ACC112 (cell line): ENCODE measurements at regions not wholly inside any gene's neighbourhood (a gene's known extent, or its start where the extent isn't known, plus 50 kb on each side); places are given as distances from the start of the nearest gene placed in this dataset.

Experiments used
- H2AFZ ChIP-seq: fragments of 200-600 bp; sonication (generic); one replicate; pipeline ENCODE4 v1.6.0; 2017; ENCODE audit warnings: antibody characterized with exemption, low read length; ENCODE audit not compliant: unreplicated experiment
- H3K27ac ChIP-seq: fragments of 200-600 bp; sonication (generic); 2 replicates; pipeline ENCODE4 v1.5.1; 2014; ENCODE audit warnings: low read depth, mild to moderate bottlenecking, antibody characterized with exemption, low read length, moderate library complexity
- H3K27me3 ChIP-seq: fragments of 200-600 bp; sonication (generic); 2 replicates; pipeline ENCODE4 v1.6.1; 2014; ENCODE audit warnings: mild to moderate bottlenecking, antibody characterized with exemption, low read length, moderate library complexity, mixed read lengths; ENCODE audit not compliant: insufficient read depth
- H3K36me3 ChIP-seq: fragments of 200-600 bp; sonication (generic); 2 replicates; pipeline ENCODE4 v1.6.1; 2016; ENCODE audit warnings: mild to moderate bottlenecking, antibody characterized with exemption, low read length, moderate library complexity, mixed read lengths; ENCODE audit not compliant: insufficient read depth
- H3K4me1 ChIP-seq: fragments of 200-600 bp; sonication (generic); one replicate; pipeline ENCODE4 v1.6.1; 2016; ENCODE audit warnings: low read length, mixed read lengths; ENCODE audit not compliant: insufficient read depth, unreplicated experiment, control insufficient read depth
- H3K4me3 ChIP-seq: fragments of 200-600 bp; sonication (generic); 2 replicates; pipeline ENCODE4 v1.5.1; 2014; ENCODE audit warnings: mild to moderate bottlenecking, low read depth, low read length
- H3K79me2 ChIP-seq: fragments of 200-600 bp; sonication (generic); one replicate; pipeline ENCODE4 v1.6.0; 2016; ENCODE audit warnings: low read length; ENCODE audit not compliant: control insufficient read depth, unreplicated experiment, insufficient read depth

DNA sequence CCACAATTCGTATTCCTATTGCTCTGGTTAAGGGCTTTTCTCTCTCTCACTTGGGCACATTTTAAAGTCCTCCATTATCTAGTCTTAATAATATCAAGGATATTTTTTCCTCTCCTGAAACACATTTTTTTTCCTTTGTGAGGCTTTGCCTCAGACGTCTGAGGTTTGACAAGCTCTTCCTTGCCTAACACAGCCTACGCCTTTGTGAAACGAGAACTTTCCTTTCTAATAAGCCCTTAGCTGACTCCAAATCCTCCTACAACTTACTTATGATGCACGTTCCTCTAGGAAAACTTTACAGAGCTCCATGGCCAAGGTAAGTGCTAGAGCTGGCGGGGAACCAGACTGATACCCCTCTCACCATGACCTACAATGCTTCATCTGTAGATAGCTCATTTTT lies 841.5 kb downstream of the SOCS6 start:
- Histone ChIP-seq H3K4me1 (no peaks in the 10 kb centered on the region), H3K79me2 (no peaks in the 10 kb centered on the region), H3K4me3 (no peak overlapping the region), H3K27ac (no peak overlapping the region), H2AFZ (no peak overlapping the region), H3K27me3 (no peaks in the 10 kb centered on the region), H3K36me3 (no peaks in the 10 kb centered on the region)

DNA sequence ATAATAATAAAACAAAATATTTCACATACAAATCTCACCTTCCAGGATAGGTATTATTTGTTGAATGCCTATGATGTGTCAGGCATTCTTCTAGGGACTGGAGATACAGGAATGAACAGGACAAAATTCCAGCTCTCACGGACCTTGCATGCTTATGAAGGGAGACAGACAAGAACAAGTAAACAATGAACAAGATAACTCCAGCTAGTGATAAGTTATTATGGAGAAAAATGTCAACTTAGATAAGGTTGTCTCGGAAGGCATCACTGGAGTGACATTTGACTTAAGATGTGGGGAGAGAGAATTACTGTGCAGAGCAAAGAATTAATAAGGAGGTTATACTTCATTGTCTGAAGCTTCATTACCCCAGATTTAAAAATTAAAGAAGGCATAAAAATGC lies 836.7 kb downstream of the SOCS6 start:
- no peak overlapping the region for H3K4me3 ChIP-seq
- no peaks in the 10 kb centered on the region for H3K36me3 ChIP-seq

DNA sequence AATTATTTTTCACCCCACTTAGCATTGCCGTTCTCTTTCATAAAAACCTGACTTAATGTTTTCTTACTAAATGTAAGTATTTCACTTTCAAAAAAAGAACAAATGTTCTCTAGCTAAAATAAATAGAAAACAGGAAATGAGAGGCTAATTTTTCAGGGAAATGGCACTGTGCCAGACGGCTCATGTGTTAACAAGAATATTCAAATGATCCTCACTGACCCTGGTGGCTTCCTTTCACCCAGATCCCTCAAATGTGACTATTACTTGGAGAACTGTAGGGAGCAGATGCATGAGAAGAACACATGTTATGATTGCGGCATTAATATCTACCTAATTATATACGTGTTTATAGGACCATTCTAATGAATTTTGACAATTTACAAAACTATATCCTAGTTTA lies 827.7 kb downstream of the SOCS6 start:
- no peaks in the 10 kb centered on the region for H3K79me2 ChIP-seq
- no peak overlapping the region for H3K27ac ChIP-seq
- no peak overlapping the region for H2AFZ ChIP-seq
- H3K27me3 ChIP-seq: no peaks in the 10 kb centered on the region
- no peaks in the 10 kb centered on the region for H3K4me1 ChIP-seq
- H3K36me3 ChIP-seq: no peaks in the 10 kb centered on the region
- no peak overlapping the region for H3K4me3 ChIP-seq

More for the DNA sequence above, 836.7 kb downstream of the SOCS6 start:
- Histone ChIP-seq H2AFZ (no peak overlapping the region), H3K79me2 (no peaks in the 10 kb centered on the region), H3K27ac (no peak overlapping the region), H3K27me3 (no peaks in the 10 kb centered on the region), H3K4me1 (no peaks in the 10 kb centered on the region)

DNA sequence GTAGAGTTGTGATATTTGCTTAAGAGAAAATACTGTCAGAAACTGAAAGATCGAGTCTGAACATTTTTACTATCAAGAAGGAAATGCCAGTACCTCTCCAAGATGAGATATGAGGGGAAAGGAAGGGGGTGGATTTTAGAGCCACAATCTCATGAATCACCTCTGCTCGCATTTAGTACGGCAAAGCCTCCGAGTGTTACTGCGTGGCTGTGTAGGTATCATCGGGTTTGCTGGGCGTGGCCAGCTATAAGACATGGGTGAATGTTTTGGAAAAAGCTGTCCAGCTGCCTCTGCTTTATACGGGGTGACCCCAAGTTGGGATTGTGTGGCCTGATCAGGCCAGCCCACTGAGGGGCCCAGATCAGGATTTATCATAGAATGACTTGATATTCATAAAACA lies 826.4 kb downstream of the SOCS6 start:
- no peak overlapping the region for H3K4me3 ChIP-seq
- H2AFZ ChIP-seq: peak overlapping the region; percentile 5
- no peaks in the 10 kb centered on the region for H3K79me2 ChIP-seq
- no peaks in the 10 kb centered on the region for H3K36me3 ChIP-seq
- H3K27ac ChIP-seq: no peak overlapping the region
- no peaks in the 10 kb centered on the region for H3K4me1 ChIP-seq
- no peaks in the 10 kb centered on the region for H3K27me3 ChIP-seq

DNA sequence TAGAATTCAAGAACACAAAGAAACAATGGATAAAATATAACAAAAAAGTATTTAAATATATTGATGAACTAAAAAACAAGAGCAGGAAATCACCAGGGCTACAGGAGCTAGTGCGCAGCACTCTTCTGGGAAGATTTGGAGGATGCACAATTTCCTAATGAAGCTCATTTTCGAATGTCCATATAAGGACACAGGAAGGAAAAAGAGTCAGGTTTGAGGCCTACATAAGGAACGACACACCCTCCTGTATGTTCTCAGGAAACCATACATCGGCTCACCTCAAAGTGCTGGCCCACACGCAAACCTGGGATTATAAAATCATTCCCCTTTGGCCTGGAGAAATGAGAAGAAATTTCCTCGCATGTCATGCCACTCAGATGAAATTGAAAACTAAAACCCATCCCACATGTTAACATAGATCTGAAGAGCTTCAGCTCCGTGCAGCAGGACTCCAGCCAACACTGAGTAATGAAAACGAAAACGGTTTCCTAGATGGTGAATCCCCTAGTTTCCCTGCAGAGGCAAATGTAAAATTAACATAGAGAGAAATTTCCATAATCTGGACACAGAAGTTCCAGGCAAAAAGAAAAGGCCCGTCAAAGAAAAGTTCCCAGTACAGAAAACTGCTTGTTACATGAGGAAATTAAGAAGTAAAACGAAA lies 825.8 kb downstream of the SOCS6 start:
- H3K79me2 ChIP-seq: no peaks in the 10 kb centered on the region
- H3K4me3 ChIP-seq: no peak overlapping the region
- no peaks in the 10 kb centered on the region for H3K4me1 ChIP-seq
- H2AFZ ChIP-seq: peak overlapping the region; percentile 5
- no peaks in the 10 kb centered on the region for H3K27me3 ChIP-seq
- H3K36me3 ChIP-seq: no peaks in the 10 kb centered on the region
- H3K27ac ChIP-seq: no peak overlapping the region

DNA sequence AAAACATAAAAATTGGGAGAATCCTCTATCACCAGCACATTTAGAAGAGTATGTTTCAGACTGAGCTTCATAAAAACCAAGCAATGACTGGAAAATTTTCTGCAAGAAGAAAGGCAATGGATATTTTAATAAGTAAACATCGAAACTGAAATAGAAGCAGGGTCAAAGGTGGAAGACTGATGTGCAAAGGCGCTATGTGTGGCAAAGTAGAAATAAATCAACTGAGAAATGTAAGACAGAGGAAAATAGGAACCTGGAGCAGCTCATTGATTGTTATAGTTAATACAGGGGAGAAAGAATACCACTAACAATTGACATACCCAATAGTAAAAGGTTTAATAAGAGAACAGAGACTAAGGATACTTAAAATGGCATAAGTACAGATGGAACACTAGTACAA lies 818.4 kb downstream of the SOCS6 start:
- Histone ChIP-seq H3K36me3 (no peaks in the 10 kb centered on the region), H3K27me3 (no peaks in the 10 kb centered on the region), H3K4me1 (peaks cover 16% of the 10 kb centered on the region), H3K27ac (no peak overlapping the region), H2AFZ (peak overlapping the region; percentile 72), H3K79me2 (no peaks in the 10 kb centered on the region), H3K4me3 (peak overlapping the region; percentile 26; the same call in 1 of the 2 replicates)

DNA sequence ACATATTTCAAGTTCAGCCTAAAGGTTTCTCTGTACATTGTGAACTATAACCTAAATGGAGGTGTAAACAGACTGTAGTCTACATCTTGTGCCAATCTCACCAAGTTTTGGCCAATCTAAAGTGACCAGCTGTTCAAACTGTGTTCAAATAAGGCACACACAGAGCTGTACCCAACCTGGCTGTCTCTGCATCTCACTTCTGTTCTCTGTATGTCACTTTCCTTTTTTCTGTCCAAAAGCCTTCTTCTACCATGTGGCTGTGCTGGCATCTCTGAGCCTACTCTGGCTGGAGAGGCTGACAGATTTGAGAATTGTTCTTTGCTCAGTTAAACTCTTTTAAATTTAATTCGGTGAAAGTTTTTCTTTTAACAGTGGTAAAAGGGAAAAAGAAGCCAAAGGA lies 817.9 kb downstream of the SOCS6 start:
- Histone ChIP-seq H3K4me3 (peak overlapping the region; percentile 26; the same call in 1 of the 2 replicates), H3K27me3 (no peaks in the 10 kb centered on the region), H3K79me2 (no peaks in the 10 kb centered on the region), H3K36me3 (no peaks in the 10 kb centered on the region), H3K4me1 (peaks cover 16% of the 10 kb centered on the region), H2AFZ (peak overlapping the region; percentile 72), H3K27ac (no peak overlapping the region)

DNA sequence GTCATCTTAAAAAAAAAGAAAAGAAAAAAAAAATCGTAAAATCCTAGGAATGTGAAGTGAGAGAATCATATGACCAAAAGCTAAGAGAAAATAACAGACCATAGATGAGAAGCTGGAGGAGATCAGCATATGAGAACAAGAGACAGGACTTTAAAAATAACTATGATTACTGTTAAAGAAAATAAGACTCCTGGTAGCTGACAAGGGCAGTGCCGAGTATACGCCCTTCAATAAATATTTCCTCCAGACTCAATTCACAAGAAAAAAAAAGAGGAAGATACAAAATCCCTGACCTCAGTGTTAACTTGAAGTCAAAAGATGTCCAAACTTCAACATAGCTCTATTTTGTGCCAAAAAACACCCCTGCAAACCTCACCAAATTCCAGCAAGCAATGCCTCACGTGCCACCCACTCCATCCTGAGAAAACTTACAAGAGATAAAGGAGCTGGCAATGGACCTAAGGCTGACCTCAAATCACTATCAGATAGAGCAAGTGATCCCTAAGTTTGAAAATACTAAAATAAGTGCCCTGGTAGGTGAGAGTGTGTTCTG lies 817.2 kb downstream of the SOCS6 start:
- Histone ChIP-seq H3K4me3 (no peak overlapping the region), H2AFZ (peak overlapping the region; percentile 72), H3K36me3 (no peaks in the 10 kb centered on the region), H3K27ac (peak overlapping the region; percentile 83), H3K79me2 (no peaks in the 10 kb centered on the region), H3K27me3 (no peaks in the 10 kb centered on the region), H3K4me1 (peaks cover 16% of the 10 kb centered on the region)

DNA sequence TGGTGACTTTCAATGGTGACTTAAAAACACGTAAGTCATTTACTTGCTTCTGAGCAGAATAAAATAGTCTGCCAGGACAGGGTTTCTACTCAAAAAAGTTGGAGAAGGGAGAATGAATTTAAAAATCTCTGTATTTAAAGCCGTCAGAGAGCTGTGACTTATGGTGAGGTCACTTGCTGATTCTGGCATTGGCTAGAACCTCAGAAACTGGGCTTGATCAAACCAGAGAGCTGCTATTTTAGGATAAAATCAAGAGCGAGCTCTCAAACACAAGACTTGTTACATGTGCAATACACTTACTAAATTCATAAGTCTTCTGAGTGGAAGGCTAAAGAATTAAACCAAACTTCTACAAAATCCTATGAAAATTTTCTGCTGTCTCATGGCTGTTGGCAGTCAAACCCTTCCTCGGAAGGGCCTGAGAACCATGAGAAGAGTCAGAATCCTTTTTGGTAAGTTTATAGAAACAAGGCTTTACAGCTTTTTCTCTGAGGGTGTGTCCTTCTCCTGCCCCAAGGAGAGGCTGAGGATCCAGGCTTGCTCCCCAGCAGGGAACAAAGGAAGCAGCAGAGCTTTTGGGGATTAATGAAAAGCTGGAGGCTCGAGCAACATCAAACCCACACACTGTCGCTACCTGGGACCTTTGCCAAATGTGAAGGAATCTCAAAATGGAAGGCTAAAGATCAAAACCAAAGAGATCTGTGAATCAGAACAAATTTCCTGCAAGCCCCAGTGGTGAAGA lies 816.4 kb downstream of the SOCS6 start:
- Histone ChIP-seq H3K4me1 (peaks cover 16% of the 10 kb centered on the region), H3K27me3 (no peaks in the 10 kb centered on the region), H3K36me3 (no peaks in the 10 kb centered on the region), H3K4me3 (peak overlapping the region; percentile 21), H3K27ac (peak overlapping the region; percentile 83), H2AFZ (peak overlapping the region; percentile 72), H3K79me2 (no peaks in the 10 kb centered on the region)

DNA sequence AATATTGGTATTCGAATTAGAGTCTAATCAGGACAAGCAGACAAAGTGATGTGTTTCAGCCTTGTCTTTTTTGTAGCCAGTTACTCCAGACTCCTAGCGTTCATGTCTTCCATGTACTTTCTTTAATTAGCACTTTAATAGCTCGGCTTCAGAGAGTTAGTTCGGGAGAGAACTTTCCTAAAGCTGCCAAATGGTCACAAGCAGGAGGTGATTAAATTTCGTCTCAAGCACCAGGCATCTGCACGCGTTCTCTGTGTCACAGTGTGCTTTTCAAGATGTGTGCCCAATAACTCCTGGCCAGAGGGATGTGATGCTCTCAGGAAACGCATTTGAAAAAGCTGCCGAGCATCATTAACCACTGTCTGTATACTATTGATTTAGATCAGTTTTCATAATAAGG lies 790.8 kb downstream of the SOCS6 start:
- Histone ChIP-seq H3K36me3 (no peaks in the 10 kb centered on the region), H3K79me2 (no peaks in the 10 kb centered on the region), H3K4me3 (no peak overlapping the region), H2AFZ (no peak overlapping the region), H3K4me1 (no peaks in the 10 kb centered on the region), H3K27me3 (no peaks in the 10 kb centered on the region), H3K27ac (no peak overlapping the region)

DNA sequence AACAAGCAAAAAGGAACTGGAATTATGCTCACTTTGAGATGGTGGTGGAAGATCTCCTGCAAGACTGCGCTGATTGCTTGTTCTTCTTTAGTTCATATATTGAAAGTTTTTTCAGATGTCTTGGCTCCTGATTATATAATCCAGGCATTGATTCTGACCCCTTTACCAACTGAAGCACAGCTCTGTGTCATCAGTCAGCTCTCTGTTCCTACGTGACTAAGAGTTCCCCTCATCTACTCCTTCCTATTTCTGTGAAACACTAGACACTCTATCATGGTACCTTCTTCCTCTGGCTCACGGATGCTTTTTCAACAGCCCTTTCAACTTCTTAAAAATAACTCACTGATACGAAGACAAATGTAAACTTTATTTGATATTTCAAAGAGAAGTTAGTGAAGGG lies 788.6 kb downstream of the SOCS6 start:
- Histone ChIP-seq H3K79me2 (no peaks in the 10 kb centered on the region), H2AFZ (no peak overlapping the region), H3K27me3 (no peaks in the 10 kb centered on the region), H3K36me3 (no peaks in the 10 kb centered on the region), H3K4me3 (no peak overlapping the region), H3K27ac (no peak overlapping the region), H3K4me1 (no peaks in the 10 kb centered on the region)
